H9 (cell line): ENCODE measurements at regions not wholly inside any gene's neighbourhood (a gene's known extent, or its start where the extent isn't known, plus 50 kb on each side); places are given as distances from the start of the nearest gene placed in this dataset.

ENCODE experiments used
- DNase-seq: peaks from one replicate; pipeline ENCODE4 v3.0.0-alpha.2; 2017
- H2AFZ ChIP-seq: one replicate; pipeline ENCODE4 v1.6.1; 2013; ENCODE audit warnings: mild to moderate bottlenecking, low read length, control low read depth, moderate library complexity
- H2AK5ac ChIP-seq: 2 replicates; pipeline ENCODE4 v1.6.1; 2013; ENCODE audit warnings: low read length, control low read depth, mixed read lengths; ENCODE audit not compliant: insufficient read length
- H2BK120ac ChIP-seq: one replicate; pipeline ENCODE4 v1.6.1; 2013; ENCODE audit warnings: low read depth, mild to moderate bottlenecking, low read length, control low read depth, inconsistent platforms; ENCODE audit not compliant: poor library complexity, severe bottlenecking
- H2BK12ac ChIP-seq: 2 replicates; pipeline ENCODE4 v1.6.1; 2013; ENCODE audit warnings: low read length, control low read depth, mixed read lengths, low read depth; ENCODE audit not compliant: insufficient read length
- H2BK15ac ChIP-seq: 2 replicates; pipeline ENCODE4 v1.6.1; 2013; ENCODE audit warnings: low read depth, low read length, control low read depth
- H2BK20ac ChIP-seq: one replicate; pipeline ENCODE4 v1.6.1; 2013; ENCODE audit warnings: low read depth, mild to moderate bottlenecking, low read length, control low read depth, inconsistent platforms; ENCODE audit not compliant: poor library complexity, severe bottlenecking
- H2BK5ac ChIP-seq: 2 replicates; pipeline ENCODE4 v1.6.1; 2013; ENCODE audit warnings: low read length, control low read depth, mixed read lengths; ENCODE audit not compliant: insufficient read length
- H3K14ac ChIP-seq: 2 replicates; pipeline ENCODE4 v1.6.1; 2013; ENCODE audit warnings: low read length, control low read depth; ENCODE audit not compliant: insufficient read depth
- H3K18ac ChIP-seq: 2 replicates; pipeline ENCODE4 v1.6.1; 2013; ENCODE audit warnings: low read depth, mild to moderate bottlenecking, mixed read lengths, low read length, control low read depth; ENCODE audit not compliant: insufficient read length
- H3K23ac ChIP-seq: 2 replicates; pipeline ENCODE4 v1.6.1; 2013; ENCODE audit warnings: low read length, control low read depth, mixed read lengths, low read depth; ENCODE audit not compliant: insufficient read length
- H3K23me2 ChIP-seq: 2 replicates; pipeline ENCODE4 v1.6.1; 2013; ENCODE audit warnings: low read depth, mild to moderate bottlenecking, mixed read lengths, low read length, control low read depth; ENCODE audit not compliant: insufficient read length, poor library complexity, severe bottlenecking
- H3K27ac ChIP-seq: 2 replicates; pipeline ENCODE4 v1.5.1; 2013; ENCODE audit warnings: low read length, control low read depth, mixed read lengths, low read depth; ENCODE audit not compliant: insufficient read length
- H3K27me3 ChIP-seq: 2 replicates; pipeline ENCODE4 v1.6.1; 2013; ENCODE audit warnings: low read length, control low read depth, inconsistent platforms; ENCODE audit not compliant: insufficient read depth
- H3K4ac ChIP-seq: 2 replicates; pipeline ENCODE4 v1.6.1; 2013; ENCODE audit warnings: low read depth, mild to moderate bottlenecking, control low read depth, inconsistent platforms, low read length, moderate library complexity
- H3K4me1 ChIP-seq: 2 replicates; pipeline ENCODE4 v1.6.1; 2013; ENCODE audit warnings: low read length, control low read depth, inconsistent platforms; ENCODE audit not compliant: insufficient read depth
- H3K4me2 ChIP-seq: 2 replicates; pipeline ENCODE4 v1.6.1; 2013; ENCODE audit warnings: low read length, control low read depth, mixed read lengths; ENCODE audit not compliant: insufficient read length, insufficient read depth
- H3K56ac ChIP-seq: 2 replicates; pipeline ENCODE4 v1.6.1; 2013; ENCODE audit warnings: low read depth, mild to moderate bottlenecking, mixed read lengths, low read length, control low read depth; ENCODE audit not compliant: insufficient read length
- H3K79me1 ChIP-seq: 2 replicates; pipeline ENCODE4 v1.6.1; 2013; ENCODE audit warnings: low read depth, mild to moderate bottlenecking, moderate library complexity, low read length, control low read depth, inconsistent platforms; ENCODE audit not compliant: insufficient read depth, poor library complexity, severe bottlenecking
- H3K79me2 ChIP-seq: 2 replicates; pipeline ENCODE4 v1.6.1; 2013; ENCODE audit warnings: low read length, control low read depth, inconsistent platforms; ENCODE audit not compliant: insufficient read depth
- H3K9ac ChIP-seq: 2 replicates; pipeline ENCODE4 v1.6.1; 2013; ENCODE audit warnings: low read length, control low read depth, mixed read lengths; ENCODE audit not compliant: insufficient read length; ENCODE audit errors: extremely low read depth
- H3K9me3 ChIP-seq: one replicate; pipeline ENCODE4 v1.6.1; 2013; ENCODE audit warnings: low read depth, low read length, inconsistent platforms; ENCODE audit not compliant: control insufficient read depth
- H3T11ph ChIP-seq: one replicate; pipeline ENCODE4 v1.6.1; 2013; ENCODE audit warnings: mild to moderate bottlenecking, low read length, control low read depth, inconsistent platforms
- H4K20me1 ChIP-seq: one replicate; pipeline ENCODE4 v1.6.1; 2013; ENCODE audit not compliant: control insufficient read depth, insufficient read length, insufficient read depth
- H4K5ac ChIP-seq: 2 replicates; pipeline ENCODE4 v1.6.1; 2013; ENCODE audit warnings: low read depth, mild to moderate bottlenecking, mixed read lengths, low read length, control low read depth; ENCODE audit not compliant: insufficient read length
- H4K8ac ChIP-seq: replicated peaks from 2 replicates; pipeline ENCODE4 v1.6.1; 2013; ENCODE audit warnings: low read length, control low read depth, mixed read lengths, low read depth; ENCODE audit not compliant: insufficient read length
- H4K91ac ChIP-seq: 2 replicates; pipeline ENCODE4 v1.6.1; 2013; ENCODE audit warnings: low read depth, mild to moderate bottlenecking, moderate library complexity, mixed read lengths, low read length, control low read depth; ENCODE audit not compliant: insufficient read length
- H3K27ac Mint-ChIP-seq, 3 experiments: 2 replicates in 2 of 3; 3 replicates in 1 of 3; pipeline ENCODE4 v1.8.0; 2020 to 2021; ENCODE audit warnings: mixed read lengths in 3 of 3, mild to moderate bottlenecking in 1 of 3, moderate library complexity in 1 of 3
- H3K27me3 Mint-ChIP-seq: 2 replicates; pipeline ENCODE4 v1.8.0; 2021; ENCODE audit warnings: low read depth, mild to moderate bottlenecking, moderate library complexity, mixed read lengths
- H3K36me3 Mint-ChIP-seq, 3 experiments: 2 replicates in 2 of 3; 3 replicates in 1 of 3; pipeline ENCODE4 v1.8.0; 2020 to 2021; ENCODE audit warnings: low read depth in 3 of 3, mixed read lengths in 3 of 3; ENCODE audit not compliant: insufficient read depth in 1 of 3
- H3K4me1 Mint-ChIP-seq, 2 experiments: 2 replicates each; pipeline ENCODE4 v1.8.0; 2020; ENCODE audit warnings: mixed read lengths in 2 of 2
- H3K4me3 Mint-ChIP-seq, 2 experiments: 2 replicates in 1 of 2; 3 replicates in 1 of 2; pipeline ENCODE4 v1.8.0; 2020 to 2021; ENCODE audit warnings: mild to moderate bottlenecking in 2 of 2, mixed read lengths in 2 of 2, moderate library complexity in 1 of 2
- H3K9me3 Mint-ChIP-seq, 2 experiments: 2 replicates in 1 of 2; 3 replicates in 1 of 2; pipeline ENCODE4 v1.8.0; 2020; ENCODE audit warnings: mild to moderate bottlenecking in 2 of 2, mixed read lengths in 2 of 2, moderate library complexity in 1 of 2
- CTCF ChIP-seq: fragments of 200-600 bp; sonication (generic); conservative IDR thresholded peaks from 3 replicates; pipeline ENCODE4 v1.8.0; 2021; ENCODE audit warnings: antibody characterized with exemption, mild to moderate bottlenecking
- WGBS: extraction: QIAGEN DNeasy Blood & Tissue Kit; methylation state at CpG from one replicate; pipeline ENCODE4 v1.1.7; 2013; ENCODE audit warnings: missing lambda C conversion rate, low lambda C conversion rate, mixed read lengths; ENCODE audit not compliant: insufficient read length; ENCODE audit errors: extremely low coverage; 5-methylcytosine and 5-hydroxymethylcytosine counted together

DNA sequence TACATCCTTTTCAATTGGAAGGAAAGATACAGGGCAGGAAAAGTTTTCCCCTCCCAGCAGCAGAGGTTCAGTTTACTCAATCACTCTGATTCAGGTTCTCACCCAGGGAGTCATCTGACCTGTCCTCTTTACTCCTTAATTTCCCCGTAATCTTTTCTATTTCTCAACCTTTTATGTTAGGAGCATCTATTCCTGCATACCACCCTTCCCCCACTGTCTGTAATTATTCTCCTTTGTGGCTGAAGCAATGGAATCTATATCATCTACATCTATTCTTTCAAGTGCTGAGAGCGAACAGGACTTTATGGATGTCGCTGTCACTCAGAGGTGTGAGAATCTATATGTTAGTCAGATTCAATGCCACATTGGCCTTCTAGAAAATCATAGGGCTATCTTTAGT lies 175.2 kb downstream of the NOL4 start:
- no peak overlapping the region for H3K4me3 Mint-ChIP-seq
- H3K36me3 Mint-ChIP-seq: no peaks in the 10 kb centered on the region
- H3K27me3 Mint-ChIP-seq: no peaks in the 10 kb centered on the region
- Histone ChIP-seq H3K23ac (no peak overlapping the region), H2BK20ac (no peak overlapping the region), H3K23me2 (no peaks in the 10 kb centered on the region), H3T11ph (no peak overlapping the region), H2AK5ac (no peak overlapping the region), H3K27ac (no peak overlapping the region), H3K79me1 (no peaks in the 10 kb centered on the region), H4K5ac (no peak overlapping the region), H2BK12ac (no peak overlapping the region), H3K4ac (no peak overlapping the region), H3K4me2 (no peak overlapping the region), H3K18ac (no peak overlapping the region), H2BK120ac (no peak overlapping the region), H3K79me2 (no peaks in the 10 kb centered on the region), H2AFZ (no peak overlapping the region), H3K4me1 (no peaks in the 10 kb centered on the region), H4K20me1 (no peaks in the 10 kb centered on the region), H2BK5ac (no peak overlapping the region), H3K27me3 (no peaks in the 10 kb centered on the region), H2BK15ac (no peak overlapping the region), H4K8ac (no peak overlapping the region), H3K14ac (no peak overlapping the region), H3K56ac (no peak overlapping the region), H3K9me3 (no peaks in the 10 kb centered on the region), H3K9ac (no peak overlapping the region), H4K91ac (no peak overlapping the region)
- no CpG with 5 or more reads among the region's 3 CpGs for WGBS
- no peaks in the 10 kb centered on the region for H3K9me3 Mint-ChIP-seq
- H3K4me1 Mint-ChIP-seq: peaks cover 5 to 14% of the 10 kb centered on the region in 2 experiments
- DNase-seq: no peak
- no peak overlapping the region for H3K27ac Mint-ChIP-seq
- TF ChIP-seq CTCF: no peak
